GM12872 (cell line): ENCODE measurements at regions not wholly inside any gene's neighbourhood (a gene's known extent, or its start where the extent isn't known, plus 50 kb on each side); places are given as distances from the start of the nearest gene placed in this dataset.

ENCODE experiments used
- CTCF ChIP-seq: IDR thresholded peaks from 3 replicates; pipeline ENCODE4 v1.5.1; 2011; ENCODE audit warnings: low read depth, mild to moderate bottlenecking, low read length, moderate library complexity; ENCODE audit not compliant: insufficient read depth

GRCh38 chr4:57652779-57653178, 542.6 kb upstream of the IGFBP7 start:
- no peak for TF ChIP-seq CTCF

DNA sequence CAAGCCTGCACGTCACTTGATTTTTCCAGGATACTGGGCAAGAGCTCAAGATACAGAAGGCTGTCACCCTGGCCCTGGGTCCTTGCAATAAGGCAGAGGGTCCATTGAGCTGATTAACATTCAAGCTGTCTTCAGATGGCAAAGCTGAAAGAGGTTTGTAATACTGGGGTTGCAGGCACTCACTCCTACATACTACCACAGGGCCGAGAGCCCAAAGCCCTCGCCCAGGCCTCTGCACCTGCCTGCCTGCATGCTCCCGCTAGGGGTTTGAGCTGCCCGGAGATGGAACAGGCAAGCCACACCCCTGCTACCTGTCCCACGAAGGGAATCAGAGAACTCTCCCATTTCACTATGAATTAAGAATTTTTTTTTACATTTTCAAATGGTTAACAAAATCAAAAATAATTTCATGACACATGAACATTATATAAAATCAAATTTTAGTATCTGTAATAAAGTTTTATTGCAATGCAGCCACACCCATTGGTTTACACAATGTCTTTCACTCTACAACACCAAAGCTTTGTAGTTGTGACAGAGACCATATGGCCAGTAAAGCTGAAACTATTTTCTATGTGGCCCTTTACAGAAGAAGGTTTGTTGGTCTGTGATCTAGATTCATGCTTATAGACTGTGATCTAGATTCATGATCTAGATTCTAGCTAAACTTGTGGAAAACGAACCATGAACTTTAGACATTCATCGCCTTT, 530.4 kb upstream of the IGFBP7 start:
- TF ChIP-seq CTCF, result no peak

DNA sequence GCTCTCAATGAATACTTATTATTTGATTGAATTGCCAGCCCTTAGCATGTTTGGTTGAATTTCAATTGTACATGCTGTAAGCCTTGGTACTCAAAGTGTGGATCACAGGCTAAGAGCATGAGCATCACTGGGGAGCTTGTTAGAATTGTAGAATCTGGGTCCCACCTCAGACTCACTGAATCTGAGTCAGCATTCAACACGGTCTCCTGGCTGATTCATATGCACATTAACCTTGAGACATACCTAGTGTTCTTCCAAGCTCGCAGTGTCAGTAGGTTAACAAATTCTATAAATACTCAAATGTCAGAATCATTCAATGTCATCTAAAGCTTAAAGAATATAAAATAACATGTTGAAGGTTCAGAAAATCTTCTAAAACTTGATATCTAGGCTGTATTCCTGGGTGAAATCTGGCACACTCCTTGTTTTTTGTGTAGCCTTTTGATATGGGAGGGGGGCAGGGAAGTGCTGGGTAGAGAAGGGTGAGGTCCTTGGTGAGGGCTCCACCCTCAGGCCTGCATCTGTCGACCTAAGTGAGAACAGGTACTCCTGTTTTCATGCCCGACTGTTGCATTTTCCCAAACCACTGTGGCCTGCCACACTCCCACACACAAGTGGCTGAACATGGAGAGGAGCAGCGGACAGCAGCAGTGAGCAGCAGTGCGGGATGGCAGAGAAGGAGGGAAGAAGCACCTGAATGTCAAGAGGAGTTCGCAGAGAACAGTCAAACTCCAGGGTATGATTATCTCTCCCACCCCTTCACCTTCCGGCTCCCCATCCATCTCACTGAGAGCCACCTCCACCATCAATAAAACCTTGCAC, 529.6 kb upstream of the IGFBP7 start:
- TF ChIP-seq CTCF, result no peak

DNA sequence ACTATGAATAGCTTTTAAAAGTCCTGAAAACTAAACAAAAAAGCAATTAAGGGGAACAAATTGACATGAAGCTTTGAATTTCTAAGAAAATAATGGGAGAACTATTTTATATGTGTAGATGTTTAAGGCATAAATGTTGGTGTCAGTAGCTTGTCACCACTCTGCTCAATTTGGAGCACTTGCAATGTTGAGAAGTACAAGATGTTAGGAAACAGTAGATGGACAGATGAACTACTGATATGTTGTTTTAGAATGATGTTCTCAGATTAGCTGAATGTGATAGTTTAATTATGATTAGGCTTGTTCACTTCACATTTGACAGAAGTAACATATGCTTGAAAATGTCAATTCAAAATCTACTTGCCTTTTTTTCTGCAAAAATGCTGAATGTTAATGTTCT, 525.7 kb upstream of the IGFBP7 start:
- no peak for TF ChIP-seq CTCF

DNA sequence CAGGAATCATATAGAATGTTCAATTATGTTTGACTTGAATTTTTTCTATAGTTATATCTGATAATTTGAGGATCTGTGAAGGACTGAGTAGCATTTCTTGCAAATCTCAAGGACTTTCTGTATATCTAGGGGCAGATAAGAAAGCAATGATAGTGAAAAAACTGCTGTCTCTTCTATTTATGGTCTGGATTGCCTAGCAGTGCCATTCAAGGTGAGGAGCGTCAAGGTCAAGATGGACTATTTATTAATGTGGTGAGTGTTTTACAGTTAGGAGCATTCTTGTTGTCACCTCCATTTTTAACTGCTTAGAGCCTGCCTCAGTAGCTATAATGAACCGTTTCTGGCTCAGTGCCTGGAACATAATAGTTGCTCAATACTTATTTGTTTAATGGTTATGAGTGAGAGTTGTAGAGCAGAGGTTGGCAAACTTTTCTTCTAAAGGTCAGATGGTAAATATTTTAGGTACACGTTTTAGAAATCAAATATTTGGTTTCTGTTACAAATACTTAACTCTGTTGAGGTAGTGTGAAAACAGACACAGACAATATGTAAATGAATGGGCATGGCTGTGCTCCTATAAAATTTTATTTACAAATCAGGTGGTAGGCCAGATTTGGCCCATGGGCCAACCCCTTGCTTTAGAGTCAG, 523.2 kb upstream of the IGFBP7 start:
- no peak for TF ChIP-seq CTCF

GRCh38 chr4:57632564-57632963, 522.4 kb upstream of the IGFBP7 start:
- TF ChIP-seq CTCF, result no peak

DNA sequence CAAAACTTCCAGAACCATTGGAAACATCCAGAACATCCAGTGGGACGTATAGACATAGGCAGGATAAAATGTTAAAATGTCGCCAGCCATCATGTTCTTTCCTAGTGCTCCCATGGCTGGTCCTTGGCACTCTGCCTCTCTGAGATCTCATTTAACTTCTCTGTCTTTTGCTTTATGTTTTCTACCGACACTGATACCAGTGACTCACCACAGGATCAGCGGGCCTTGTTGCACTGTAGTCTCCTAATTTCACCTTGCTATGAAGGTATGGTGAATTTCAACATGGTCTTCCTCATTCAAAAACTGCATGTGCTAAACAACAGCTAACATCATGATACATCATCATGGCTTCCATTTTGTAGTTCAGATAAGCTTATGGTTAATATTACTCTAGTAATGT, 521.0 kb upstream of the IGFBP7 start:
- no peak for TF ChIP-seq CTCF
